Activated B cell treated with CpG ODN at 0.5 μM for 24 hours (primary cell): ENCODE measurements at regions not wholly inside any gene's neighbourhood (a gene's known extent, or its start where the extent isn't known, plus 50 kb on each side); places are given as distances from the start of the nearest gene placed in this dataset.
A peak's percentile ranks its signal among the peaks of the same experiment; 100 is the strongest.

Source experiments
- ATAC-seq: fragments of 200-7000 bp; cut with Tn5 transposase; one replicate; pipeline ENCODE4 v1.10.0; 2021; ENCODE audit warnings: low read depth, mild to moderate bottlenecking, moderate library complexity
- CTCF ChIA-PET: fragments of 350-600 bp; sonication (Branson Sonifier 250); formaldehyde crosslinking; loops from one replicate; lab custom pipeline; 2021; ENCODE audit warnings: antibody characterized with exemption; lab: Charles Lee
- POLR2A ChIA-PET: fragments of 350-600 bp; sonication (Branson Sonifier 250); formaldehyde crosslinking; loops from one replicate; lab custom pipeline; 2021; ENCODE audit warnings: antibody characterized with exemption; lab: Charles Lee
- DNase-seq: peaks from one replicate; pipeline ENCODE4 v3.0.0; 2022
- H3K27ac Mint-ChIP-seq: one replicate; pipeline ENCODE4 v1.8.0; 2020; ENCODE audit warnings: mixed read lengths
- H3K27me3 Mint-ChIP-seq: one replicate; pipeline ENCODE4 v1.8.0; 2021; ENCODE audit warnings: mixed read lengths
- H3K36me3 Mint-ChIP-seq: one replicate; pipeline ENCODE4 v1.8.0; 2021; ENCODE audit warnings: low read depth, mixed read lengths
- H3K4me1 Mint-ChIP-seq: one replicate; pipeline ENCODE4 v1.8.0; 2021; ENCODE audit warnings: mixed read lengths
- H3K4me3 Mint-ChIP-seq: one replicate; pipeline ENCODE4 v1.8.0; 2020; ENCODE audit warnings: mild to moderate bottlenecking, mixed read lengths
- H3K9me3 Mint-ChIP-seq: one replicate; pipeline ENCODE4 v1.8.0; 2020; ENCODE audit warnings: mixed read lengths
- intact Hi-C: fragments of 100-400 bp; cut with micrococcal nuclease; formaldehyde crosslinking; loops from one replicate; pipeline ENCODE4 v1.15.1; 2024
- TF ChIP-seq, protein P1 (sequence below): fragments of 200-600 bp; IDR thresholded peaks from one replicate; pipeline ENCODE4 v1.8.0; 2022; ENCODE audit warnings: antibody characterized with exemption, mild to moderate bottlenecking

DNA sequence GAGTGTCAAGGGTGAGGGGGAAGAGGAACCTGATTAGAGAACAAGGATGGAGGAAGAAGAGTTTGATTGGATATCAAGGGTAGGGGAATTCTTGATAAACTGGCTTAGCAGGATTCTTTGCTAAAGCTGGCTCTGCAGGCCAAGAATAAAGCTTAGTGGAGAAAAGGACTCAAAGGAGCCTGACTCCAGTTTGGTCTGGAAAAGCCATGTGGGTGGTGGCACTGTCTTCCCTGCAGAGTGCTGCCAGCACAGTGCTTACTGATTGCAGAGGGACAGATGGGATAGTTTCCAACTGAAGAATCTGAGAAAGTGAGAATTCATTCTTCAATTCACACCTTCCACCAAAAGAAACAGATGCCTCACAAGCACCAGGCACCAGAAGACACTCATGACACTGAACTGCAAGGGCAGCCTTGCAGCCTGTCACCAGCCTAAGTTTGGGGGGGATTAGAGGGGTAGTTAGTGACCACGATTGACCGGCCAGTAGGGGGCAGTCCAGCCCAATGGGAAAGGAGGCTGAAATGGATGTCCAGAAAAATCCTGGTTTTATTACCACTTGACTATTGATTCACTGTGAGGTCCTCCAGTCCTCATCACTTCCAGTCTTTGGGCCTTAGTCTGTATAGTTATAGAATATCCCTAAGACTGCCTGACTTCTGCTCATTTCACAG, 334.5 kb downstream of the SMAD2 start:
- H3K4me1 Mint-ChIP-seq, result no peaks in the 10 kb centered on the region
- H3K9me3 Mint-ChIP-seq, result no peaks in the 10 kb centered on the region
- DNase-seq (peak; percentile 28), ATAC-seq (no peak)
- peaks cover 30% of the 10 kb centered on the region for H3K27me3 Mint-ChIP-seq
- intact Hi-C loops, result loop anchor here (1.0 kb wide), 2 partner anchors 153 to 496 kb away; no protein-coding TSS in a partner anchor
- H3K4me3 Mint-ChIP-seq, result no peak overlapping the region
- H3K36me3 Mint-ChIP-seq, result no peaks in the 10 kb centered on the region
- ChIA-PET CTCF (interaction anchor here (1.2 to 2.8 kb wide), 4 partner anchors 149 to 165 kb away, joined by 3 to 30 read pairs (median 4); no protein-coding TSS in a partner anchor), POLR2A (no interaction called here)
- no peak overlapping the region for H3K27ac Mint-ChIP-seq
- TF ChIP-seq, protein P1, sequence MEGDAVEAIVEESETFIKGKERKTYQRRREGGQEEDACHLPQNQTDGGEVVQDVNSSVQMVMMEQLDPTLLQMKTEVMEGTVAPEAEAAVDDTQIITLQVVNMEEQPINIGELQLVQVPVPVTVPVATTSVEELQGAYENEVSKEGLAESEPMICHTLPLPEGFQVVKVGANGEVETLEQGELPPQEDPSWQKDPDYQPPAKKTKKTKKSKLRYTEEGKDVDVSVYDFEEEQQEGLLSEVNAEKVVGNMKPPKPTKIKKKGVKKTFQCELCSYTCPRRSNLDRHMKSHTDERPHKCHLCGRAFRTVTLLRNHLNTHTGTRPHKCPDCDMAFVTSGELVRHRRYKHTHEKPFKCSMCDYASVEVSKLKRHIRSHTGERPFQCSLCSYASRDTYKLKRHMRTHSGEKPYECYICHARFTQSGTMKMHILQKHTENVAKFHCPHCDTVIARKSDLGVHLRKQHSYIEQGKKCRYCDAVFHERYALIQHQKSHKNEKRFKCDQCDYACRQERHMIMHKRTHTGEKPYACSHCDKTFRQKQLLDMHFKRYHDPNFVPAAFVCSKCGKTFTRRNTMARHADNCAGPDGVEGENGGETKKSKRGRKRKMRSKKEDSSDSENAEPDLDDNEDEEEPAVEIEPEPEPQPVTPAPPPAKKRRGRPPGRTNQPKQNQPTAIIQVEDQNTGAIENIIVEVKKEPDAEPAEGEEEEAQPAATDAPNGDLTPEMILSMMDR, result no peak

DNA sequence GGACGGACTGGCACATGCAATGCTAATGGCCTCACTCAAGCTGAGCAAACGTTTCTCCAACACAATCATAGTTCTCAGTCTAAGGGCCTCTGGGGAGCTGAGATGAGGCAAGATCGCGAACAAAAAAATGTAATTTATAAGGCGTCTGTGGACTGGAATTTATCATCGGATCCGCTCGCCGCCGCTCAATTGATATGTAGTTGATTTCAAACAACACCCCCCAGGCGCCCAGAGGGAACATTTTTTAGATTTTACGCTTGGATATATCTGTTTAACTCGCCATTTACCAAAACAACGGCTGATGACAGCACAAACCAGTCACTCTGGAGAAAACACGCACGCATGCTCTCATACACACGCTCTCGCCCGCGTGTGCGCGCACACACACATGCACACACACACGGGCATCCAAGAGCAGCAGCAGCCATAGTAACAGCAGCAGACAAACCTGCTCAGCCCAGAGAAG, 335.8 kb downstream of the SMAD2 start:
- no peak overlapping the region for H3K27ac Mint-ChIP-seq
- ChIA-PET CTCF (no interaction called here), POLR2A (no interaction called here)
- no peaks in the 10 kb centered on the region for H3K36me3 Mint-ChIP-seq
- no peaks in the 10 kb centered on the region for H3K4me1 Mint-ChIP-seq
- TF ChIP-seq, protein P1, result no peak
- H3K9me3 Mint-ChIP-seq, result no peaks in the 10 kb centered on the region
- intact Hi-C loops, result no loop called here
- no peak overlapping the region for H3K4me3 Mint-ChIP-seq
- no peak for DNase-seq
- ATAC-seq, result no peak
- H3K27me3 Mint-ChIP-seq, result peaks cover 30% of the 10 kb centered on the region

DNA sequence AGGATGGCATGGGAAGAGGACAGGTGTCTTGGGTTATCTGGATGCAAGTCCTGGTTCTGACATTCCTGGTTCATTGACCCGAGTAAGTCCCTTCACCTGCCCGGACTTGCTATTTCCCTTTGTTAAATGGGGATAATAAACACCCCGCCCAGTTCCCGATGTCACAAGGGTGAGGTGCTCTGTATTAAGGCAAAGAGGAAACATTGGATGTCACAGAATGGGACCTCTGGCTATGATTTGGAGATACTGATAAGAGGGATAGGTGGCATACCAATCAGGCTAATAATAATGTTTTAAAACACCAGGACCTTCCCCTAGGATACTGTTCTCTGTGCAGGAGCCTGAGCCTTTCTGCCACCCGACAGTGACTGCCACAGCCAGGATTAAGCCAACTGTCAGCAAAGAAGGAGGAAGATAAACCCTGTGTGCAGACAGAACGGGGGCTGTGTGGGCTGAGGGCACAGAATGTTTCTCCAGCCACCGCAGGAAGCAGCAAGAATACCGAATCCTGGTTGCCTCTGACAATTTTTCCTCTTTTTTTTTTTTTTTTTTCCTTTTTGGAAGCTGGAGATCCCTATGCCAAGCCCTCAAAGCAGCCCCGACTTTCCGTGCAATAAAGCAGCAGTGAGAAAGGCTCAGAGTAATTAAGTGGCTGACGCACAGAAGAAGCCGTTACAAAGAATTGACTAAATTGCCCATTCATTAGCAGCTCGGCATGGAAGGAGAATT, 336.6 kb downstream of the SMAD2 start:
- ATAC-seq (no peak), DNase-seq (no peak)
- H3K36me3 Mint-ChIP-seq, result no peaks in the 10 kb centered on the region
- H3K4me1 Mint-ChIP-seq, result no peaks in the 10 kb centered on the region
- ChIA-PET CTCF (no interaction called here), POLR2A (no interaction called here)
- H3K27me3 Mint-ChIP-seq, result peaks cover 30% of the 10 kb centered on the region
- no peaks in the 10 kb centered on the region for H3K9me3 Mint-ChIP-seq
- H3K4me3 Mint-ChIP-seq, result no peak overlapping the region
- TF ChIP-seq, protein P1, result no peak
- no peak overlapping the region for H3K27ac Mint-ChIP-seq
- intact Hi-C loops, result no loop called here

DNA sequence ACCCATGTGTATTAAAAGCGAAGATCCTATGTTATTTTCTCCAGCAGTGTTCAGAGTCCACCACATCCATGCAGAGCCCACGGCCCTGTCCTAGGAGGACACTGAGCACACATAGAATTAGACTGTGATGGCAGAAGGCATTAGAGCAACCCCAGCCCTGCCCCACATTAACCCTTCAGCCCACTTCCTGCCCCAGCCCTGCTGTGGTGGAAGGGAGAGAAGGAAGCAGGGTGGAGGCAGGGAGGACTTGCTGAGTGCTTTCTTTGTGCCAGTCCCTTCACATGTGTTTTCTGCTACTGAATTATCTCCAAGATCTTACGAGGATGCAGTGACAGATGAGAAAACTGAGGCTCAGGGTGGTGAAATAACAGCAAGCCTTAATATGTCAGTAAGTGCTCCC, 339.0 kb downstream of the SMAD2 start:
- H3K4me1 Mint-ChIP-seq, result no peaks in the 10 kb centered on the region
- intact Hi-C loops, result no loop called here
- ATAC-seq, result no peak
- CTCF ChIA-PET, result interaction anchor here (1.7 kb wide), 1 partner anchor 157 kb away, joined by 4 read pairs; no protein-coding TSS in a partner anchor
- POLR2A ChIA-PET, result no interaction called here
- H3K36me3 Mint-ChIP-seq, result no peaks in the 10 kb centered on the region
- TF ChIP-seq, protein P1, result no peak
- DNase-seq, result no peak
- no peak overlapping the region for H3K27ac Mint-ChIP-seq
- H3K4me3 Mint-ChIP-seq, result no peak overlapping the region
- H3K9me3 Mint-ChIP-seq, result no peaks in the 10 kb centered on the region
- H3K27me3 Mint-ChIP-seq, result peaks cover 30% of the 10 kb centered on the region

DNA sequence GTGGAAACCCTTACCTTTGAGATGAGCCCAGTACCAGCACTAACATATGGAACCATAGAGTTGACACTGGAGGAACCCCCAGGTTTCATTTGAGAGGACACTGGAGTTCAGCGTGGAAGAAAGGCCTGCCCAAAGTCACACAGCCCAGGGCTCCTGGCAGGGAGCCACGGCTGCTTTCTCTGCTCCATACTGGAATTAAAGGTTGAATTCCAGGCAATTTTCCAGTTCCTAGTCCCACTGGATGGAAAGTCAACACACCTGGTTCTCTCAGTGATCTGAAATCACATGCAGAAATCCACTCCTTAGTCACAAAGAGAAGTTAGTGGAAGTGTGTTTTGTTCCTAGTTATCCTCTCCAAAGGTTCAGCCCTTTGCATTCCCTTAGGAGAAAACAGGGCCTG, 336.1 kb upstream of the SKOR2 start:
- no peak overlapping the region for H3K27ac Mint-ChIP-seq
- intact Hi-C loops, result no loop called here
- peaks cover 14% of the 10 kb centered on the region for H3K27me3 Mint-ChIP-seq
- ChIA-PET POLR2A (no interaction called here), CTCF (no interaction called here)
- H3K9me3 Mint-ChIP-seq, result no peaks in the 10 kb centered on the region
- H3K4me1 Mint-ChIP-seq, result no peaks in the 10 kb centered on the region
- ATAC-seq (no peak), DNase-seq (no peak)
- TF ChIP-seq, protein P1, result no peak
- no peaks in the 10 kb centered on the region for H3K36me3 Mint-ChIP-seq
- H3K4me3 Mint-ChIP-seq, result no peak overlapping the region
